ENCODE measurements at regions not wholly inside any gene's neighbourhood (a gene's known extent, or its start where the extent isn't known, plus 50 kb on each side); places are given as distances from the start of the nearest gene placed in this dataset.

GRCh38 chr7:45246339-45246738 is 88.7 kb downstream of the RAMP3 start:
- TF ChIP-seq POLR2AphosphoS5 (IDR thresholded peaks at IDR 0.05; ENCODE audit: low read depth, low read length) = no peak
- TF ChIP-seq TAF1 (IDR thresholded peaks at IDR 0.05; ENCODE audit: borderline replicate concordance, insufficient read depth, low read length) = no peak
